ENCODE measurements at regions not wholly inside any gene's neighbourhood (a gene's known extent, or its start where the extent isn't known, plus 50 kb on each side); places are given as distances from the start of the nearest gene placed in this dataset.

GRCh38 chr7:118366363-118366762 lies 141.9 kb downstream of the ANKRD7 start (continued):
- TF ChIP-seq RNF2 (IDR thresholded peaks at IDR 0.05; ENCODE audit: borderline replicate concordance, low read depth), result no peak

DNA sequence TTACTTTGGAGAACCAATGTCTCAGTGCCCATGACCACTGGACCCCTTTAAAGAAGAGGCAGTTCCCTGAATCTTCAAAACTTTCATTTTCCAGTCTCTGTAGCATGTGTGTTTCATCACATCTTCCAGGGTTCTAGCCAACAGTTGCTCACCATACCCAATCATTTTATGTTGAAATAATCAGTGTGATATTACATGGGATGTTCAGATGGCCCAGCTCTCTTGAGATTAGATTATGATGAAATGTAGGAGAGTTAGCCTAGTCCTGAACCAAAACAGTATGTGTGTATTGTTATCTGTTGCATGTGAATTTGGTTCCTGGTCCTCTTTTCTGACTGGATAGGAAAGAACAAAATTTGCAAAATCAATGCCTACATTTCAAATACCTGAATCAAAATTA lies 144.5 kb downstream of the ANKRD7 start:
- no peak for ATAC-seq
- no peak for DNase-seq (ENCODE audit: low read depth in 1 of 2, low spot score in 1 of 2)
- H3K4me1 ChIP-seq, result no peaks in the 10 kb centered on the region
- ChIA-PET CTCF (no interaction called here), POLR2A (no interaction called here)
- no peak for FAIRE-seq
- TF ChIP-seq NFE2L2 (conservative IDR thresholded peaks at IDR 0.05; ENCODE audit: low read length) (no peak), CTCF (IDR thresholded peaks at IDR 0.05) (no peak), EP300 (IDR thresholded peaks at IDR 0.05) (no peak), BHLHE40 (IDR thresholded peaks at IDR 0.05; ENCODE audit: low read depth, low read length) (no peak)
- no peaks in the 10 kb centered on the region for H3K9me3 ChIP-seq
- no peak overlapping the region for H3K4me2 ChIP-seq
- no peak overlapping the region for H3K27ac ChIP-seq
- no peak overlapping the region for H3K4me3 ChIP-seq

DNA sequence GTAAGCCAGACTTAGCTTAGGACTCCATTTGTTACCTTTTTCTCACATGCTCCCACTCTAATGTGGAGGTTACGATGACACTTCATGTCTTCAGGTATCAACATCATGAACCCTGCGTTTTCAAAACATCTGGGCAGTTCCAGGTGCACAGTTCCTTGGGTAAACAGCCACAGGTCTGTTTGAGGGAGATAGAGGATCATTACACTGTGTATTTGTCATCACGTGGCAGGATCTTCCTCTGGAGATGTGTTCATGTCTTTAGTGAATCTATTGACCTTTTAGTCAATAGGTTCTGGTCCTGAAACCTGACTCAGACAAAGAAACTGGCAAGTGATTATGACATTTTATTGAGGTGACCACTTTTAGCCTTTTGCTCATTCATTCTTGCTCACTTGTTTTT lies 145.5 kb downstream of the ANKRD7 start:
- FAIRE-seq (no peak), ATAC-seq (no peak), DNase-seq (ENCODE audit: low read depth in 1 of 2, low spot score in 1 of 2) (no peak)
- POLR2A ChIA-PET, result no interaction called here
- H3K27ac ChIP-seq, result no peak overlapping the region
- no peaks in the 10 kb centered on the region for H3K9me3 ChIP-seq
- H3K4me1 ChIP-seq, result no peaks in the 10 kb centered on the region
- H3K4me3 ChIP-seq, result no peak overlapping the region
- TF ChIP-seq JUNB (IDR thresholded peaks at IDR 0.05) (no peak), RARB (CRISPR knock-in tag; IDR thresholded peaks at IDR 0.05) (no peak), ZSCAN20 (CRISPR knock-in tag; IDR thresholded peaks at IDR 0.05) (no peak), HOXB5 (CRISPR knock-in tag; IDR thresholded peaks at IDR 0.05) (no peak), FOSB (CRISPR knock-in tag; IDR thresholded peaks at IDR 0.05) (no peak), RFX5 (IDR thresholded peaks at IDR 0.05) (no peak), SREBF2 (IDR thresholded peaks at IDR 0.05) (no peak), CHD4 (IDR thresholded peaks at IDR 0.05; ENCODE audit: borderline replicate concordance) (no peak), FOXS1 (CRISPR knock-in tag; IDR thresholded peaks at IDR 0.05) (no peak), BHLHE40 (IDR thresholded peaks at IDR 0.05; ENCODE audit: low read depth, low read length) (no peak), EP300 (IDR thresholded peaks at IDR 0.05) (no peak)
- TF ChIP-seq, protein P1, sequence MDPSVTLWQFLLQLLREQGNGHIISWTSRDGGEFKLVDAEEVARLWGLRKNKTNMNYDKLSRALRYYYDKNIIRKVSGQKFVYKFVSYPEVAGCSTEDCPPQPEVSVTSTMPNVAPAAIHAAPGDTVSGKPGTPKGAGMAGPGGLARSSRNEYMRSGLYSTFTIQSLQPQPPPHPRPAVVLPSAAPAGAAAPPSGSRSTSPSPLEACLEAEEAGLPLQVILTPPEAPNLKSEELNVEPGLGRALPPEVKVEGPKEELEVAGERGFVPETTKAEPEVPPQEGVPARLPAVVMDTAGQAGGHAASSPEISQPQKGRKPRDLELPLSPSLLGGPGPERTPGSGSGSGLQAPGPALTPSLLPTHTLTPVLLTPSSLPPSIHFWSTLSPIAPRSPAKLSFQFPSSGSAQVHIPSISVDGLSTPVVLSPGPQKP (IDR thresholded peaks at IDR 0.05; ENCODE audit: low read depth, low read length), result no peak
- CTCF ChIA-PET, result no interaction called here
- WGBS (ENCODE audit: missing lambda C conversion rate), result 9% methylated on average over 3 of the region's 3 CpGs
- no peak overlapping the region for H3K4me2 ChIP-seq

DNA sequence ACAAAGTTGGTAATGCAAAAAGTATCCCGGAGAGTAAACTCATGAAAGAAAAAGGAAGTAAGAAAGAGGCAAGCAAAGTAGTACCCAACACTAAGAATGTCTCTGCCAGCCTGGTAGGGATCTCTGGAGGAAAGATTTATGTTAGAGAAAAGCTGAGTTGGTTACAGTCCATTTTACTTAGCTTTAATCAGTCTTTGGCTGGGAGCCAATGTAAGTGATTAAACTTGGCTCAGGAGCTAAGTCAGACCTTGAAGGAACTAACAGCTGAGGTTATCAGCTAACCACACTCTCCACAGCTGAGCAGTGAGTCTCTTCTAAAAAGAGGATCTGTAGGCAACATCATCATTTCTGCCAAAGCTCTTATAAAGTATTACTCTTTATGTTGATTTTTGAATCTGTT lies 148.0 kb downstream of the ANKRD7 start:
- no peak for ATAC-seq

More for the DNA sequence above, 148.0 kb downstream of the ANKRD7 start:
- WGBS (ENCODE audit: missing lambda C conversion rate), result 33% methylated on average over 1 of the region's 1 CpG
- no peak for DNase-seq (ENCODE audit: low read depth in 1 of 2, low spot score in 1 of 2)
- TF ChIP-seq, protein P1 (IDR thresholded peaks at IDR 0.05; ENCODE audit: low read depth, low read length), result no peak
- TF ChIP-seq HMGXB4 (CRISPR knock-in tag; IDR thresholded peaks at IDR 0.05; ENCODE audit: borderline replicate concordance), result no peak
- no peak for TF ChIP-seq JUN (IDR thresholded peaks at IDR 0.05)
- no peak for TF ChIP-seq BCL3 (IDR thresholded peaks at IDR 0.05)
- H3K9me3 ChIP-seq, result no peaks in the 10 kb centered on the region
- POLR2A ChIA-PET, result no interaction called here
- CTCF ChIA-PET, result no interaction called here
- no peak overlapping the region for H3K4me3 ChIP-seq
- no peaks in the 10 kb centered on the region for H3K4me1 ChIP-seq
- no peak overlapping the region for H3K27ac ChIP-seq
- FAIRE-seq, result no peak
- H3K4me2 ChIP-seq, result no peak overlapping the region
